ENCODE measurements at regions not wholly inside any gene's neighbourhood (a gene's known extent, or its start where the extent isn't known, plus 50 kb on each side); places are given as distances from the start of the nearest gene placed in this dataset.
"Not testable (repeated sequence)": the region's sequence is repeated elsewhere in the genome, so short reads cannot be mapped to it uniquely, and the experiment has no call there.

- TF ChIP-seq CTCF (IDR thresholded peaks at IDR 0.05; ENCODE audit: low read length); EZH2 (optimal IDR thresholded peaks at IDR 0.05; ENCODE audit: low read depth, low read length); EZH2phosphoT487 (IDR thresholded peaks at IDR 0.05; ENCODE audit: low read length): not testable (repeated sequence)
Measured at GRCh38 chr6:164043656-164044055, 629.1 kb downstream of the QKI start.

All from MM.1S (cell line).